ENCODE measurements at regions not wholly inside any gene's neighbourhood (a gene's known extent, or its start where the extent isn't known, plus 50 kb on each side); places are given as distances from the start of the nearest gene placed in this dataset.

GRCh38 chr1:181260271-181260670 lies 171.8 kb downstream of the IER5 start:
- ATAC-seq (ENCODE audit: low read depth): no peak
- no peak overlapping the region for H3K4me3 ChIP-seq (ENCODE audit: severe bottlenecking)
- H3K4me1 ChIP-seq (ENCODE audit: insufficient read depth, poor library complexity, severe bottlenecking): peaks cover 3% of the 10 kb centered on the region
- no peak for DNase-seq (ENCODE audit: low spot score)
- no peak for TF ChIP-seq CTCF (IDR thresholded peaks at IDR 0.05; ENCODE audit: poor library complexity, severe bottlenecking)
- H3K27ac ChIP-seq (ENCODE audit: poor library complexity, severe bottlenecking): no peak overlapping the region
- H3K9me3 ChIP-seq (ENCODE audit: severe bottlenecking): no peaks in the 10 kb centered on the region
- no peaks in the 10 kb centered on the region for H3K36me3 ChIP-seq (ENCODE audit: low read depth)
- no peaks in the 10 kb centered on the region for H3K27me3 ChIP-seq (ENCODE audit: insufficient read depth, poor library complexity, severe bottlenecking)

GRCh38 chr1:181260994-181261393 lies 172.5 kb downstream of the IER5 start:
- DNase-seq (ENCODE audit: low spot score) (no peak), ATAC-seq (ENCODE audit: low read depth) (no peak)

GRCh38 chr1:181262069-181262468 lies 173.6 kb downstream of the IER5 start:
- DNase-seq (ENCODE audit: low spot score): no peak
- Histone ChIP-seq H3K9me3 (ENCODE audit: severe bottlenecking) (no peaks in the 10 kb centered on the region), H3K4me3 (ENCODE audit: severe bottlenecking) (no peak overlapping the region), H3K4me1 (ENCODE audit: insufficient read depth, poor library complexity, severe bottlenecking) (no peaks in the 10 kb centered on the region), H3K27me3 (ENCODE audit: insufficient read depth, poor library complexity, severe bottlenecking) (no peaks in the 10 kb centered on the region), H3K36me3 (ENCODE audit: low read depth) (no peaks in the 10 kb centered on the region), H3K27ac (ENCODE audit: poor library complexity, severe bottlenecking) (no peak overlapping the region)
- TF ChIP-seq CTCF (IDR thresholded peaks at IDR 0.05; ENCODE audit: poor library complexity, severe bottlenecking): no peak
- no peak for ATAC-seq (ENCODE audit: low read depth)

More at GRCh38 chr1:181260994-181261393, 172.5 kb downstream of the IER5 start:
- H3K27ac ChIP-seq (ENCODE audit: poor library complexity, severe bottlenecking): no peak overlapping the region
- no peak for TF ChIP-seq CTCF (IDR thresholded peaks at IDR 0.05; ENCODE audit: poor library complexity, severe bottlenecking)
- H3K36me3 ChIP-seq (ENCODE audit: low read depth): no peaks in the 10 kb centered on the region
- no peaks in the 10 kb centered on the region for H3K27me3 ChIP-seq (ENCODE audit: insufficient read depth, poor library complexity, severe bottlenecking)
- H3K4me3 ChIP-seq (ENCODE audit: severe bottlenecking): no peak overlapping the region
- H3K4me1 ChIP-seq (ENCODE audit: insufficient read depth, poor library complexity, severe bottlenecking): no peaks in the 10 kb centered on the region
- no peaks in the 10 kb centered on the region for H3K9me3 ChIP-seq (ENCODE audit: severe bottlenecking)

GRCh38 chr1:181263444-181263843 lies 174.9 kb downstream of the IER5 start:
- H3K9me3 ChIP-seq (ENCODE audit: severe bottlenecking): no peaks in the 10 kb centered on the region
- H3K36me3 ChIP-seq (ENCODE audit: low read depth): no peaks in the 10 kb centered on the region
- no peaks in the 10 kb centered on the region for H3K4me1 ChIP-seq (ENCODE audit: insufficient read depth, poor library complexity, severe bottlenecking)
- no peak overlapping the region for H3K4me3 ChIP-seq (ENCODE audit: severe bottlenecking)
- no peaks in the 10 kb centered on the region for H3K27me3 ChIP-seq (ENCODE audit: insufficient read depth, poor library complexity, severe bottlenecking)
- no peak; the same call in 2 of the 3 replicates for ATAC-seq (ENCODE audit: low read depth)
- TF ChIP-seq CTCF (IDR thresholded peaks at IDR 0.05; ENCODE audit: poor library complexity, severe bottlenecking): no peak
- H3K27ac ChIP-seq (ENCODE audit: poor library complexity, severe bottlenecking): no peak overlapping the region
- DNase-seq (ENCODE audit: low spot score): no peak

GRCh38 chr1:181264821-181265220 lies 176.3 kb downstream of the IER5 start:
- no peaks in the 10 kb centered on the region for H3K9me3 ChIP-seq (ENCODE audit: severe bottlenecking)
- ATAC-seq (ENCODE audit: low read depth) (no peak), DNase-seq (ENCODE audit: low spot score) (no peak)
- no peaks in the 10 kb centered on the region for H3K4me1 ChIP-seq (ENCODE audit: insufficient read depth, poor library complexity, severe bottlenecking)
- TF ChIP-seq CTCF (IDR thresholded peaks at IDR 0.05; ENCODE audit: poor library complexity, severe bottlenecking): no peak
- H3K27ac ChIP-seq (ENCODE audit: poor library complexity, severe bottlenecking): no peak overlapping the region
- no peak overlapping the region for H3K4me3 ChIP-seq (ENCODE audit: severe bottlenecking)
- H3K27me3 ChIP-seq (ENCODE audit: insufficient read depth, poor library complexity, severe bottlenecking): no peaks in the 10 kb centered on the region
- no peaks in the 10 kb centered on the region for H3K36me3 ChIP-seq (ENCODE audit: low read depth)
